ENCODE measurements at regions not wholly inside any gene's neighbourhood (a gene's known extent, or its start where the extent isn't known, plus 50 kb on each side); places are given as distances from the start of the nearest gene placed in this dataset.

GRCh38 chr1:83769594-83770318 is 229.2 kb downstream of the TTLL7 start:
- DNase-seq = no peak

GRCh38 chr1:83769072-83769471 is 229.9 kb downstream of the TTLL7 start:
- no peak for DNase-seq

- no peak for DNase-seq
Observed at GRCh38 chr1:83766241-83766691, 232.7 kb downstream of the TTLL7 start.

- DNase-seq = no peak
Observed at GRCh38 chr1:83765125-83765524, 233.8 kb downstream of the TTLL7 start.

- DNase-seq = no peak
Observed at GRCh38 chr1:83764209-83764608, 234.7 kb downstream of the TTLL7 start.

GRCh38 chr1:83763361-83764095 is 235.4 kb downstream of the TTLL7 start:
- no peak for DNase-seq

- DNase-seq = no peak
Observed at GRCh38 chr1:83762416-83762815, 236.5 kb downstream of the TTLL7 start.

- no peak for DNase-seq
Observed at GRCh38 chr1:83762039-83762365, 236.9 kb downstream of the TTLL7 start.

GRCh38 chr1:83761167-83762038 is 237.5 kb downstream of the TTLL7 start:
- DNase-seq = no peak

- DNase-seq = no peak
Observed at GRCh38 chr1:83760226-83761021, 238.5 kb downstream of the TTLL7 start.

GRCh38 chr1:83756984-83757717 is 241.8 kb downstream of the TTLL7 start:
- no peak for DNase-seq

GRCh38 chr1:83751602-83752001 is 247.3 kb downstream of the TTLL7 start:
- no peak for DNase-seq

- no peak for DNase-seq
Observed at GRCh38 chr1:83750201-83750600, 248.7 kb downstream of the TTLL7 start.

GRCh38 chr1:83747853-83748482 is 251.0 kb downstream of the TTLL7 start:
- no peak for DNase-seq

GRCh38 chr1:83746234-83746633 is 252.7 kb downstream of the TTLL7 start:
- no peak for DNase-seq

GRCh38 chr1:83742446-83742845 is 256.5 kb downstream of the TTLL7 start:
- DNase-seq = no peak

- no peak for DNase-seq
Observed at GRCh38 chr1:83741770-83742169, 257.2 kb downstream of the TTLL7 start.

GRCh38 chr1:83741348-83741747 is 257.6 kb downstream of the TTLL7 start:
- DNase-seq = no peak

- no peak for DNase-seq
Observed at GRCh38 chr1:83735526-83735925, 263.4 kb downstream of the TTLL7 start.

GRCh38 chr1:83734420-83734819 is 264.5 kb downstream of the TTLL7 start:
- DNase-seq = no peak

GRCh38 chr1:83725735-83726360 is 273.1 kb downstream of the TTLL7 start:
- DNase-seq = no peak

Data from DMS79 treated with DMSO at 0.1 percent for 48 hours (cell line).